ENCODE measurements at regions not wholly inside any gene's neighbourhood (a gene's known extent, or its start where the extent isn't known, plus 50 kb on each side); places are given as distances from the start of the nearest gene placed in this dataset.

DNA sequence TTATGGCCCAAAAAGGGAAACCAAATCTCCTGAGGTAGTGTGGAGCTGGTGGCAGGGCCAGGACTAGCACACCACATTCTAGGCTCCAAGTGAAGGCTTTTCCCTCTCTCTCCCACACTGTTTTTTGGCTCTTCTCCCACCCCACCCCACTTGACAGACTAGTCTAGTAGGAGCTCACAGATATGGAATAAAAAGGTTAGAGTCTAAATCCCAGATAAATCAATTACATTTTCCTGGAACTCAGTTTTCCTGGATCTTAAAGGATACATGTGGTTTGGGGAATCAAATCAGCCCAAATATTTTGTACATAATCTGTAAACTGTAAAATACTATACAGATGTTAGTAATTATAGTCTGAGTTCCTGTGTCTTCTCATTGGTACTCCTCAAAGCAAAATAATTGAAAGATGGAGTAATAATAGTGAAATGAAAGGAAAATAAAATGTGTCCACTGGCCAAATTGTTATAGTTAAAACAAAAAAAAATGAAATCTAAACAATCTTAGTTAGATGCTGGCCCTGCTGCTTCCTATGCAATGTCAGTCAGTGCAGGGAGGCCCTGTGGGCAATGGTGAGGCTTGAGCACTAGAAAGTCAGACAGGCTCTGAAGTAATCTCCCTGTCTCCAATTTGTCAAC is 370.4 kb upstream of the CPEB2 start:
- no peak for DNase-seq (ENCODE audit: extremely low spot score, unreplicated experiment)
- Mint-ChIP-seq H3K9me3 (ENCODE audit: unreplicated experiment) (peaks cover 13% of the 10 kb centered on the region), H3K27ac (ENCODE audit: unreplicated experiment) (no peak overlapping the region), H3K4me3 (ENCODE audit: unreplicated experiment) (no peak overlapping the region), H3K36me3 (ENCODE audit: unreplicated experiment) (no peaks in the 10 kb centered on the region), H3K4me1 (ENCODE audit: unreplicated experiment) (no peaks in the 10 kb centered on the region), H3K27me3 (ENCODE audit: unreplicated experiment) (no peaks in the 10 kb centered on the region)
- TF ChIP-seq, protein P1, sequence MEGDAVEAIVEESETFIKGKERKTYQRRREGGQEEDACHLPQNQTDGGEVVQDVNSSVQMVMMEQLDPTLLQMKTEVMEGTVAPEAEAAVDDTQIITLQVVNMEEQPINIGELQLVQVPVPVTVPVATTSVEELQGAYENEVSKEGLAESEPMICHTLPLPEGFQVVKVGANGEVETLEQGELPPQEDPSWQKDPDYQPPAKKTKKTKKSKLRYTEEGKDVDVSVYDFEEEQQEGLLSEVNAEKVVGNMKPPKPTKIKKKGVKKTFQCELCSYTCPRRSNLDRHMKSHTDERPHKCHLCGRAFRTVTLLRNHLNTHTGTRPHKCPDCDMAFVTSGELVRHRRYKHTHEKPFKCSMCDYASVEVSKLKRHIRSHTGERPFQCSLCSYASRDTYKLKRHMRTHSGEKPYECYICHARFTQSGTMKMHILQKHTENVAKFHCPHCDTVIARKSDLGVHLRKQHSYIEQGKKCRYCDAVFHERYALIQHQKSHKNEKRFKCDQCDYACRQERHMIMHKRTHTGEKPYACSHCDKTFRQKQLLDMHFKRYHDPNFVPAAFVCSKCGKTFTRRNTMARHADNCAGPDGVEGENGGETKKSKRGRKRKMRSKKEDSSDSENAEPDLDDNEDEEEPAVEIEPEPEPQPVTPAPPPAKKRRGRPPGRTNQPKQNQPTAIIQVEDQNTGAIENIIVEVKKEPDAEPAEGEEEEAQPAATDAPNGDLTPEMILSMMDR (IDR thresholded peaks at IDR 0.05) = no peak

- TF ChIP-seq, protein P1 (IDR thresholded peaks at IDR 0.05) = no peak
Observed at GRCh38 chr4:14636563-14636962, 365.7 kb upstream of the CPEB2 start.

DNA sequence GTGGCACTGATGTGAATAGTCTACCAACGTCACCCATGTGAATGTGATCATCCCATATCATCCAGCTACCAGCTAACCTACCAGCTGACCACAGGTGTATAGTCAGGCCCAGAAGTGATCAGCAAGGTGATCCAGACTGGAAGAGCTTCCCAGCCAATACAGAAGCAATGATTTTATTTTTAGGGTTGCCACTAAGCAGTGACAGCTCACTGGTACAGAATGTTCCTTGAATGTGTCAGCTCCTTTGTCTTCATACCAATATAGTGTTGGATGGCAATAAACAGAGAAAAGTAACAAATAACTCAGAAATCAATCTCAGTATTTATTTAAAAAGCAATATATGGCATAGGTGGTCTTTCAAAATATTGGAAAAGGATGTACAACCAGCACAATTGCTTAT is 361.8 kb upstream of the CPEB2 start:
- TF ChIP-seq, protein P1 (IDR thresholded peaks at IDR 0.05) = no peak
- peaks cover 4% of the 10 kb centered on the region for H3K27me3 Mint-ChIP-seq (ENCODE audit: unreplicated experiment)
- no peaks in the 10 kb centered on the region for H3K36me3 Mint-ChIP-seq (ENCODE audit: unreplicated experiment)
- no peaks in the 10 kb centered on the region for H3K9me3 Mint-ChIP-seq (ENCODE audit: unreplicated experiment)
- DNase-seq (ENCODE audit: extremely low spot score, unreplicated experiment) = no peak
- no peak overlapping the region for H3K4me3 Mint-ChIP-seq (ENCODE audit: unreplicated experiment)
- no peak overlapping the region for H3K27ac Mint-ChIP-seq (ENCODE audit: unreplicated experiment)
- no peaks in the 10 kb centered on the region for H3K4me1 Mint-ChIP-seq (ENCODE audit: unreplicated experiment)

More at GRCh38 chr4:14636563-14636962, 365.7 kb upstream of the CPEB2 start:
- Mint-ChIP-seq H3K4me3 (ENCODE audit: unreplicated experiment) (no peak overlapping the region), H3K36me3 (ENCODE audit: unreplicated experiment) (no peaks in the 10 kb centered on the region), H3K9me3 (ENCODE audit: unreplicated experiment) (peaks cover 13% of the 10 kb centered on the region), H3K27ac (ENCODE audit: unreplicated experiment) (no peak overlapping the region), H3K4me1 (ENCODE audit: unreplicated experiment) (no peaks in the 10 kb centered on the region), H3K27me3 (ENCODE audit: unreplicated experiment) (no peaks in the 10 kb centered on the region)
- no peak for DNase-seq (ENCODE audit: extremely low spot score, unreplicated experiment)

- H3K4me3 Mint-ChIP-seq (ENCODE audit: unreplicated experiment) = no peak overlapping the region
- H3K27me3 Mint-ChIP-seq (ENCODE audit: unreplicated experiment) = peaks cover 4% of the 10 kb centered on the region
- no peak overlapping the region for H3K27ac Mint-ChIP-seq (ENCODE audit: unreplicated experiment)
Observed at GRCh38 chr4:14641871-14642270, 360.4 kb upstream of the CPEB2 start.

GRCh38 chr4:14644580-14645282 is 357.6 kb upstream of the CPEB2 start:
- H3K9me3 Mint-ChIP-seq (ENCODE audit: unreplicated experiment) = peaks cover 6% of the 10 kb centered on the region
- H3K27me3 Mint-ChIP-seq (ENCODE audit: unreplicated experiment) = peaks cover 4% of the 10 kb centered on the region
- H3K27ac Mint-ChIP-seq (ENCODE audit: unreplicated experiment) = no peak overlapping the region
- no peaks in the 10 kb centered on the region for H3K36me3 Mint-ChIP-seq (ENCODE audit: unreplicated experiment)
- H3K4me3 Mint-ChIP-seq (ENCODE audit: unreplicated experiment) = no peak overlapping the region
- TF ChIP-seq, protein P1 (IDR thresholded peaks at IDR 0.05) = no peak
- DNase-seq (ENCODE audit: extremely low spot score, unreplicated experiment) = no peak
- no peaks in the 10 kb centered on the region for H3K4me1 Mint-ChIP-seq (ENCODE audit: unreplicated experiment)

More at GRCh38 chr4:14641871-14642270, 360.4 kb upstream of the CPEB2 start:
- Mint-ChIP-seq H3K9me3 (ENCODE audit: unreplicated experiment) (no peaks in the 10 kb centered on the region), H3K36me3 (ENCODE audit: unreplicated experiment) (no peaks in the 10 kb centered on the region), H3K4me1 (ENCODE audit: unreplicated experiment) (no peaks in the 10 kb centered on the region)
- DNase-seq (ENCODE audit: extremely low spot score, unreplicated experiment) = no peak
- TF ChIP-seq, protein P1 (IDR thresholded peaks at IDR 0.05) = no peak
